ENCODE measurements at regions not wholly inside any gene's neighbourhood (a gene's known extent, or its start where the extent isn't known, plus 50 kb on each side); places are given as distances from the start of the nearest gene placed in this dataset.

GRCh38 chr6:41432280-41432679, 96.9 kb downstream of the NCR2 start:
- BruUV-seq (replicated peaks) = no TSS peak
- no peak overlapping the region for H3K4me2 ChIP-seq (ENCODE audit: insufficient read depth, low read length)
- no peaks in the 10 kb centered on the region for H3K36me3 ChIP-seq (ENCODE audit: control insufficient read depth in 2 of 2, extremely low read depth in 1 of 2, insufficient read depth in 2 of 2, low read length in 2 of 2)
- no peaks in the 10 kb centered on the region for H3K9me1 ChIP-seq (replicated peaks; ENCODE audit: control insufficient read depth, extremely low read depth, insufficient read depth, low read length)
- TF ChIP-seq MAX (IDR thresholded peaks at IDR 0.05; ENCODE audit: insufficient read depth, insufficient read length) = no peak
- no peak for TF ChIP-seq CTCF (IDR thresholded peaks at IDR 0.05; ENCODE audit: extremely low read depth in 1 of 2, insufficient read depth in 1 of 2, low read depth in 1 of 2, low read length in 2 of 2)
- no peak for TF ChIP-seq JUN (IDR thresholded peaks at IDR 0.05; ENCODE audit: borderline replicate concordance, insufficient read depth, insufficient read length, low read depth)
- TF ChIP-seq GATA2 (IDR thresholded peaks at IDR 0.05; ENCODE audit: insufficient read depth, insufficient read length, low read depth, low read length) = no peak
- no peak for TF ChIP-seq FOS (IDR thresholded peaks at IDR 0.05; ENCODE audit: borderline replicate concordance, insufficient read depth, low read length)
- TF ChIP-seq MYC (IDR thresholded peaks at IDR 0.05; ENCODE audit: low read depth, low read length) = no peak
- H2AFZ ChIP-seq (ENCODE audit: low read depth, low read length) = no peak overlapping the region
- ChIA-PET POLR2A (no interaction called here), CTCF (interaction anchor here (2.2 kb wide), 1 partner anchor 11 kb away, joined by 6 read pairs; no protein-coding TSS in a partner anchor)
- H3K79me2 ChIP-seq (ENCODE audit: control insufficient read depth, insufficient read depth, low read length) = no peaks in the 10 kb centered on the region
- DNase-seq (ENCODE audit: low read depth, low spot score) (no peak), FAIRE-seq (no peak)
- H3K4me1 ChIP-seq (ENCODE audit: control insufficient read depth, extremely low read depth, insufficient read depth, low read length) = no peaks in the 10 kb centered on the region
- H3K4me3 ChIP-seq (replicated peaks in 1 of 3; ENCODE audit: insufficient read depth in 1 of 3, low read depth in 1 of 3, low read length in 3 of 3) = no peak overlapping the region
- no peak overlapping the region for H3K27ac ChIP-seq (ENCODE audit: insufficient read depth, low read depth, low read length)
- no peaks in the 10 kb centered on the region for H4K20me1 ChIP-seq (replicated peaks; ENCODE audit: control insufficient read depth, extremely low read depth, insufficient read depth, low read length)
- peaks cover 21 to 27% of the 10 kb centered on the region in 2 experiments for H3K27me3 ChIP-seq (ENCODE audit: control insufficient read depth in 2 of 2, insufficient read depth in 2 of 2, low read length in 2 of 2)
- dilution Hi-C loops (cut with MboI; ENCODE audit: extremely low pct_ligation_motif_present, low sequenced_read_pairs) = no loop called here
- intact Hi-C loops (cut with micrococcal nuclease) = no loop called here
- no peaks in the 10 kb centered on the region for H3K9me3 ChIP-seq (replicated peaks; ENCODE audit: control insufficient read depth, insufficient read depth, low read length)
- no peak overlapping the region for H3K9ac ChIP-seq (replicated peaks; ENCODE audit: extremely low read depth, insufficient read depth, low read length)
